ENCODE measurements at regions not wholly inside any gene's neighbourhood (a gene's known extent, or its start where the extent isn't known, plus 50 kb on each side); places are given as distances from the start of the nearest gene placed in this dataset.

GRCh38 chr16:80231121-80231520, 309.7 kb upstream of the DYNLRB2 start:
- TF ChIP-seq POLR2A (IDR thresholded peaks at IDR 0.05) (no peak), CTCF (IDR thresholded peaks at IDR 0.05) (no peak)

Measured in lower leg skin (tissue), 3 donors.